SK-N-SH (cell line): ENCODE measurements at regions not wholly inside any gene's neighbourhood (a gene's known extent, or its start where the extent isn't known, plus 50 kb on each side); places are given as distances from the start of the nearest gene placed in this dataset.

Source experiments
- CTCF ChIA-PET: fragments of 300-600, 350-600 bp; formaldehyde crosslinking; extraction: SDS; loops from one replicate; lab custom pipeline; 2021; lab: Yijun Ruan, JAX
- POLR2A ChIA-PET: fragments of 350-600 bp; sonication (Branson Sonifier 250); formaldehyde crosslinking; extraction: SDS; loops from one replicate; lab custom pipeline; 2020; ENCODE audit warnings: antibody characterized with exemption, inconsistent platforms; lab: Yijun Ruan, JAX
- DNase-seq: peaks from one replicate; pipeline ENCODE4 v3.0.0; 2012
- H2AFZ ChIP-seq: fragments of 200-600 bp; sonication (generic); 2 replicates; pipeline ENCODE4 v1.8.1; 2016; ENCODE audit warnings: antibody characterized with exemption, mild to moderate bottlenecking, low read depth
- H3F3A ChIP-seq: fragments of 200-600 bp; sonication (generic); replicated peaks from 2 replicates; pipeline ENCODE3; 2016; ENCODE audit warnings: antibody characterized with exemption, mild to moderate bottlenecking; ENCODE audit not compliant: insufficient read depth
- H3K27ac ChIP-seq, 2 experiments: fragments of 200-500 bp in 1 of 2; fragments of 200-600 bp in 1 of 2; sonication (Bioruptor generic) in 1 of 2; sonication (generic), shearing (Covaris generic) in 1 of 2; 2 replicates each; pipeline versions ENCODE4 v1.5.1 to v1.6.1; 2014 to 2016; ENCODE audit warnings: low read depth in 2 of 2, inconsistent platforms in 1 of 2, low read length in 1 of 2, mild to moderate bottlenecking in 1 of 2, mixed read lengths in 1 of 2
- H3K27me3 ChIP-seq: fragments of 200-600 bp; sonication (generic), shearing (Covaris generic); 2 replicates; pipeline ENCODE4 v1.6.1; 2016; ENCODE audit warnings: mixed run types; ENCODE audit not compliant: insufficient read depth
- H3K36me3 ChIP-seq, 2 experiments: fragments of 200-500 bp in 1 of 2; fragments of 200-600 bp in 1 of 2; sonication (Bioruptor generic) in 1 of 2; sonication (generic) in 1 of 2; replicated peaks in 1 of 2; 2 replicates each; pipeline versions ENCODE3 to v1.5.1; 2014 to 2016; ENCODE audit warnings: low read length in 1 of 2, mild to moderate bottlenecking in 1 of 2; ENCODE audit not compliant: insufficient read depth in 2 of 2, control insufficient read depth in 1 of 2
- H3K4me1 ChIP-seq, 2 experiments: fragments of 200-500 bp in 1 of 2; fragments of 200-600 bp in 1 of 2; sonication (Bioruptor generic) in 1 of 2; sonication (generic), shearing (Covaris generic) in 1 of 2; 2 replicates each; pipeline versions ENCODE4 v1.5.1 to v1.6.1; 2014 to 2016; ENCODE audit warnings: low read depth in 1 of 2, low read length in 1 of 2, mixed run types in 1 of 2; ENCODE audit not compliant: insufficient read depth in 2 of 2, control insufficient read depth in 1 of 2
- H3K4me2 ChIP-seq: fragments of 200-600 bp; sonication (generic), shearing (Covaris generic); 2 replicates; pipeline ENCODE4 v1.6.1; 2017; ENCODE audit warnings: mixed run types
- H3K4me3 ChIP-seq, 2 experiments: fragments of 200-500 bp in 1 of 2; fragments of 200-600 bp in 1 of 2; sonication (Bioruptor generic) in 1 of 2; sonication (generic), shearing (Covaris generic) in 1 of 2; 2 replicates each; pipeline versions ENCODE4 v1.5.1 to v1.8.1; 2014 to 2016; ENCODE audit warnings: low read depth in 2 of 2, inconsistent platforms in 1 of 2, low read length in 1 of 2, mild to moderate bottlenecking in 1 of 2, mixed read lengths in 1 of 2, moderate library complexity in 1 of 2
- H3K79me2 ChIP-seq: fragments of 200-600 bp; sonication (generic); 2 replicates; pipeline ENCODE4 v1.8.1; 2017; ENCODE audit warnings: mild to moderate bottlenecking; ENCODE audit not compliant: insufficient read depth
- H3K9ac ChIP-seq: fragments of 200-600 bp; sonication (generic); 2 replicates; pipeline ENCODE4 v1.6.1; 2017; ENCODE audit warnings: mixed run types
- H3K9me2 ChIP-seq: fragments of 200-600 bp; sonication (generic); 2 replicates; pipeline ENCODE4 v1.6.1; 2017; ENCODE audit warnings: mixed run types
- H3K9me3 ChIP-seq: fragments of 200-600 bp; sonication (generic); 2 replicates; pipeline ENCODE4 v1.6.1; 2017; ENCODE audit warnings: mixed run types, mild to moderate bottlenecking, moderate library complexity
- H4K20me1 ChIP-seq: fragments of 200-600 bp; sonication (generic); 2 replicates; pipeline ENCODE4 v1.6.1; 2017; ENCODE audit warnings: mild to moderate bottlenecking, mixed run types; ENCODE audit not compliant: insufficient read depth
- CHD2 ChIP-seq: fragments of 150-350 bp; IDR thresholded peaks from 2 replicates; pipeline ENCODE4 v1.6.1; 2018; ENCODE audit warnings: low read length; ENCODE audit not compliant: partially characterized antibody
- EP300 ChIP-seq, 2 experiments: IDR thresholded peaks; 2 replicates each; pipeline versions ENCODE4 v1.4.0 to v1.6.1; 2012; ENCODE audit warnings: borderline replicate concordance in 1 of 2, low read depth in 1 of 2, low read length in 1 of 2
- FOXJ3 ChIP-seq: sonication (generic); formaldehyde crosslinking; IDR thresholded peaks from 2 replicates; pipeline ENCODE4 v1.5.1; 2020; ENCODE audit warnings: mild to moderate bottlenecking, missing genetic modification reagents
- IRF3 ChIP-seq: fragments of 150-350 bp; IDR thresholded peaks from 2 replicates; pipeline ENCODE4 v1.6.1; 2016; ENCODE audit warnings: mild to moderate bottlenecking, low read depth, low read length
- JUND ChIP-seq: IDR thresholded peaks from 2 replicates; pipeline ENCODE4 v1.4.0; 2012
- MEF2A ChIP-seq: IDR thresholded peaks from 2 replicates; pipeline ENCODE4 v1.4.0; 2012; ENCODE audit warnings: low read depth, borderline replicate concordance
- MXI1 ChIP-seq: IDR thresholded peaks from 2 replicates; pipeline ENCODE4 v1.6.1; 2012; ENCODE audit warnings: mild to moderate bottlenecking, low read depth, low read length, improper control_type of control experiment
- NFIC ChIP-seq: IDR thresholded peaks from 2 replicates; pipeline ENCODE4 v1.4.0; 2012; ENCODE audit warnings: borderline replicate concordance
- PBX3 ChIP-seq: IDR thresholded peaks from 2 replicates; pipeline ENCODE4; 2012
- RCOR1 ChIP-seq: fragments of 150-350 bp; IDR thresholded peaks from 2 replicates; pipeline ENCODE4 v1.6.1; 2017; ENCODE audit warnings: antibody characterized with exemption, low read length
- RFX5 ChIP-seq: IDR thresholded peaks from 2 replicates; pipeline ENCODE4 v1.6.1; 2012; ENCODE audit warnings: mild to moderate bottlenecking, improper control_type of control experiment, low read length
- RXRA ChIP-seq: IDR thresholded peaks from 2 replicates; pipeline ENCODE4 v1.4.0; 2012; ENCODE audit warnings: low read depth, mild to moderate bottlenecking, borderline replicate concordance
- SMC3 ChIP-seq: IDR thresholded peaks from 2 replicates; pipeline ENCODE4 v1.6.1; 2012; ENCODE audit warnings: low read depth, low read length, improper control_type of control experiment
- TCF12 ChIP-seq: IDR thresholded peaks from 2 replicates; pipeline ENCODE4 v1.4.0; 2012
- TEAD4 ChIP-seq: IDR thresholded peaks from 2 replicates; pipeline ENCODE4 v1.4.0; 2012; ENCODE audit warnings: mild to moderate bottlenecking, borderline replicate concordance; ENCODE audit not compliant: insufficient read depth
- USF1 ChIP-seq: IDR thresholded peaks from 2 replicates; pipeline ENCODE4 v1.4.0; 2012; ENCODE audit warnings: low read depth, borderline replicate concordance
- YY1 ChIP-seq: IDR thresholded peaks from 2 replicates; pipeline ENCODE4 v1.4.0; 2012; ENCODE audit warnings: low read depth, mild to moderate bottlenecking
- WGBS: methylation state at CpG from one replicate; pipeline ENCODE4 v1.1.6; 2017; ENCODE audit warnings: low lambda C conversion rate; 5-methylcytosine and 5-hydroxymethylcytosine counted together
- TF ChIP-seq, protein P1 (sequence below): IDR thresholded peaks from 2 replicates; pipeline ENCODE4 v1.4.0; 2012; ENCODE audit warnings: low read depth
- TF ChIP-seq, protein P2 (sequence below): IDR thresholded peaks from 2 replicates; pipeline ENCODE4 v1.4.0; 2012; ENCODE audit warnings: low read depth, borderline replicate concordance

GRCh38 chr12:128098730-128099129, 168.2 kb upstream of the TMEM132C start:
- Histone ChIP-seq H3K4me2 (no peak overlapping the region), H3K27ac (no peak overlapping the region), H3K9me3 (no peaks in the 10 kb centered on the region), H3K27me3 (no peaks in the 10 kb centered on the region), H4K20me1 (no peaks in the 10 kb centered on the region), H3K79me2 (no peaks in the 10 kb centered on the region), H3K9me2 (no peaks in the 10 kb centered on the region), H3K36me3 (no peaks in the 10 kb centered on the region), H3K4me3 (no peak overlapping the region), H3K9ac (no peak overlapping the region), H2AFZ (no peak overlapping the region), H3K4me1 (no peaks in the 10 kb centered on the region), H3F3A (no peaks in the 10 kb centered on the region)
- no peak for TF ChIP-seq MEF2A
- TF ChIP-seq CHD2, result no peak
- TF ChIP-seq RFX5, result no peak
- no peak for DNase-seq
- POLR2A ChIA-PET, result no interaction called here
- 36% methylated on average over 7 of the region's 7 CpGs for WGBS
- CTCF ChIA-PET, result interaction anchor here (1.0 kb wide), 1 partner anchor 160 kb away, joined by 3 read pairs; no protein-coding TSS in a partner anchor

DNA sequence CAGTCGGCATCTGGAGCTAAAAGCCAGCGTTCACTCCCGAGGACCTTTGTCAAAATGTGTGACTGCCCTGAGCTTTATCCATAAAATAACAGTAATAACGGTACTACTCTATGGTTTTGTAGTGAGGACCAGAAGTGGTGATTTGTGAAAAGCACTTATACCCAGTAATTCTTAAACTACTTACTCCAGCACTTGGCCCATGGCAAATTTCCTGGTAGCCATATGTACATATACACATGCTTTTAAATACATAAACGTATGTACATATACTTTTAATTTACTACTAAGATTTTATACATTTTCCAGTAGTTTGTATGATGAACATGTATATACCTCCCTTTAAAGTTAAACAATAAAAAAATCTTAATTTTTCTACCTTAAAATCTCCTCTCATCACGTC, 163.8 kb upstream of the TMEM132C start:
- Histone ChIP-seq H3K4me2 (no peak overlapping the region), H3K36me3 (no peaks in the 10 kb centered on the region), H3K4me1 (no peaks in the 10 kb centered on the region), H3K9ac (no peak overlapping the region), H3F3A (no peaks in the 10 kb centered on the region), H3K9me3 (no peaks in the 10 kb centered on the region), H2AFZ (no peak overlapping the region), H4K20me1 (no peaks in the 10 kb centered on the region), H3K9me2 (no peaks in the 10 kb centered on the region), H3K27me3 (no peaks in the 10 kb centered on the region), H3K4me3 (no peak overlapping the region), H3K79me2 (no peaks in the 10 kb centered on the region), H3K27ac (no peak overlapping the region)
- ChIA-PET POLR2A (no interaction called here), CTCF (no interaction called here)
- TF ChIP-seq JUND (no peak), CHD2 (no peak)
- WGBS, result 45% methylated on average over 6 of the region's 6 CpGs
- no peak for DNase-seq

GRCh38 chr12:128109236-128109635, 157.7 kb upstream of the TMEM132C start:
- no peak for DNase-seq
- no peak overlapping the region for H3K27ac ChIP-seq
- ChIA-PET POLR2A (no interaction called here), CTCF (no interaction called here)
- H3K4me2 ChIP-seq, result no peak overlapping the region
- H2AFZ ChIP-seq, result no peak overlapping the region
- H3K9me2 ChIP-seq, result no peaks in the 10 kb centered on the region
- H3K9me3 ChIP-seq, result no peaks in the 10 kb centered on the region
- no peaks in the 10 kb centered on the region for H3K36me3 ChIP-seq
- H3K9ac ChIP-seq, result no peak overlapping the region
- no peaks in the 10 kb centered on the region for H3F3A ChIP-seq
- H3K79me2 ChIP-seq, result no peaks in the 10 kb centered on the region
- no peak overlapping the region for H3K4me3 ChIP-seq
- no peaks in the 10 kb centered on the region for H3K27me3 ChIP-seq
- no peaks in the 10 kb centered on the region for H4K20me1 ChIP-seq
- WGBS, result 65% methylated on average over 10 of the region's 10 CpGs
- peaks cover 0 to 3% of the 10 kb centered on the region in 2 experiments; a peak in 1 of 4 replicates for H3K4me1 ChIP-seq
- TF ChIP-seq TEAD4 (no peak), CHD2 (no peak), SMC3 (no peak), NFIC (no peak), MXI1 (no peak), PBX3 (no peak), RXRA (no peak), USF1 (no peak), FOXJ3 (CRISPR knock-in tag) (no peak), TCF12 (no peak), RCOR1 (no peak), YY1 (no peak), IRF3 (no peak), EP300 (IDR thresholded peaks at IDR 0.05; ENCODE audit: borderline replicate concordance in 1 of 2, low read depth in 1 of 2, low read length in 1 of 2) (no peak)
- TF ChIP-seq, protein P1, sequence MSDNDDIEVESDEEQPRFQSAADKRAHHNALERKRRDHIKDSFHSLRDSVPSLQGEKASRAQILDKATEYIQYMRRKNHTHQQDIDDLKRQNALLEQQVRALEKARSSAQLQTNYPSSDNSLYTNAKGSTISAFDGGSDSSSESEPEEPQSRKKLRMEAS, result no peak
- TF ChIP-seq, protein P2, sequence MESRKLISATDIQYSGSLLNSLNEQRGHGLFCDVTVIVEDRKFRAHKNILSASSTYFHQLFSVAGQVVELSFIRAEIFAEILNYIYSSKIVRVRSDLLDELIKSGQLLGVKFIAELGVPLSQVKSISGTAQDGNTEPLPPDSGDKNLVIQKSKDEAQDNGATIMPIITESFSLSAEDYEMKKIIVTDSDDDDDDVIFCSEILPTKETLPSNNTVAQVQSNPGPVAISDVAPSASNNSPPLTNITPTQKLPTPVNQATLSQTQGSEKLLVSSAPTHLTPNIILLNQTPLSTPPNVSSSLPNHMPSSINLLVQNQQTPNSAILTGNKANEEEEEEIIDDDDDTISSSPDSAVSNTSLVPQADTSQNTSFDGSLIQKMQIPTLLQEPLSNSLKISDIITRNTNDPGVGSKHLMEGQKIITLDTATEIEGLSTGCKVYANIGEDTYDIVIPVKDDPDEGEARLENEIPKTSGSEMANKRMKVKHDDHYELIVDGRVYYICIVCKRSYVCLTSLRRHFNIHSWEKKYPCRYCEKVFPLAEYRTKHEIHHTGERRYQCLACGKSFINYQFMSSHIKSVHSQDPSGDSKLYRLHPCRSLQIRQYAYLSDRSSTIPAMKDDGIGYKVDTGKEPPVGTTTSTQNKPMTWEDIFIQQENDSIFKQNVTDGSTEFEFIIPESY, result no peak
